ENCODE measurements at regions not wholly inside any gene's neighbourhood (a gene's known extent, or its start where the extent isn't known, plus 50 kb on each side); places are given as distances from the start of the nearest gene placed in this dataset.

GRCh38 chr5:174159327-174160114 is 114.0 kb downstream of the NSG2 start:
- DNase-seq (ENCODE audit: low spot score), result no peak

GRCh38 chr5:174165406-174165805 is 119.9 kb downstream of the NSG2 start:
- no peak for ATAC-seq

More at GRCh38 chr5:174159327-174160114, 114.0 kb downstream of the NSG2 start:
- no peak for ATAC-seq

GRCh38 chr5:174166231-174167079 is 120.9 kb downstream of the NSG2 start:
- no peak for DNase-seq (ENCODE audit: low spot score)
- no peak for ATAC-seq

More at GRCh38 chr5:174165406-174165805, 119.9 kb downstream of the NSG2 start:
- no peak for DNase-seq (ENCODE audit: low spot score)

DNA sequence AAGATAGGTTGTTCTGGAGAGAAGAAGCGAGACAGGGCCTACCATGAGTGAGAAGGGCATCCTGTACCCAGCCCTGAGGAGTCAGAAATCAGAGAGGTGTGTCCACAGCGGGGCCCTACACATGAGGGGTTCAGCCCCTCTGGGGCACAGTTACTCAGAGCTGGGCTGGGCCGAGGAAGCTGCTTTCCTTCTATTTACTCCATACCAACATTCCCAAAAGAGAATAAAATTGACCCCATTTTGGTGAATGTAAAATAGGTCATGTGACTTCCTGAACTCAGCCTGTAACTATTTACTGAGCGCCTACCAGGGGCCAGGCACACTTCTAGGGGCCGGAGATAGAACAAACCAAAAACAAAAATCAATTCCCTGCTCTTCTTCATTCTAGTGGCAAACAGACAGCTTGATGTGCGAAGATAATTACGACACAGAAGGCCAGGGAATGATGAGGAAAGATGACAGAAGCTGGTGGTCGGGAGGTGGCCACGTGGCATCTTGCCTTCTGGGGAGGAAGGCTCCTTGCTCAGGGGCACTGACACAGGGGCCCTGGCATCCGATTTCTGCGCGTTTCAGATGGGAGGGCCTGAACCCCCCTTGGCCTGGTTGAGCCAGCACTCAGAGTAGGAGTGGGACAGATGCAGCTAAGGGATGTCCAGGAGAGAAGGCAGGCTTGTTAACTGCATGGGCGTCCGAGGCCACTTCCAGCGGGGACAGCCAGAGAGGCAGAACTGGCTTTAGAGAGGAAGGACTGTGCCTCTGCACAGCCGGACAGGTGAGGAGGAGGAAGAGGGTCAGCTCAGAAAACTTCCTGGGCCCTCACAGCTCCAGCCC is 121.8 kb downstream of the NSG2 start:
- no peak for DNase-seq (ENCODE audit: low spot score)

DNA sequence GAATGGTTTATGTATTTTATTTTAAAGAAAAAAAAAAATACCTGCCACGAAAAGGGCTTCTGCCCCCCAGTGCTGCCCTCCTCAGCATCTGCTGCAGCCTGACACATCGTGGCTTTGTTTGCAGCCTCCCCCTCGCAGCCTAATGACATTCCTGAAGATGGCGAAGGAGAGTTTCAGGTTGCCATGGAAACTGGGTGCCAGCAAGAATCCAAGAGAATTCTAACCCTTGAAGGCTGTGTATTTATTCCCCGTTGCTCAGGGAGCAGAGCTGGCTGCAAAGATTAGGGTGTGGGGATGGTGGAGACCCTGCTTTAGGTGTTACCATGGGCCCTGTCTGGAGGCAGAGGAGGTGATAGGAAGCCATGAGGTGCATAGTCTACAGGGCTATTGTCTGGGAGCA is 126.6 kb downstream of the NSG2 start:
- DNase-seq (ENCODE audit: low spot score) (no peak), ATAC-seq (no peak)

More for the DNA sequence above, 121.8 kb downstream of the NSG2 start:
- no peak for ATAC-seq

DNA sequence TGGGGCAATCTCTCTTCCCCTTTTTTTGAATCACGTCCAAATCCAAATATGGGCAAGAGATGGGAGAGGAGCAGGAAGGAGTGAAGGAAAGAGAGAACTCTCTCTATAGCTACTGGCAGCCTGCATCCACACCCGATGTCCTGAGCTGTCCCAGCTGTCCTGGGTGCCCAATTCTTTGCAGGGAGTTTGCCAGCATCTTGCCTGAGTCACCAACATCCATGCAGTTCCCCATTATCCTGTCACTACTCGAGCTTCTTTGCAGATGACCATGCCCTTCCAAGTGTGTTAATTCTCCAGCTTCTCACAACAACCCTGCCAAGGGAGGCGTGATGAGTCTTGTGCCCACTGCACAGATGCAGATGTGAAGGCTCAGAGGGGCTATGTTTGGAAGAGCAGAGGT is 127.1 kb downstream of the NSG2 start:
- no peak for DNase-seq (ENCODE audit: low spot score)
- no peak for ATAC-seq

- peak; percentile 91 for ATAC-seq
- peak; percentile 94 for DNase-seq (ENCODE audit: low spot score)
Observed at GRCh38 chr5:174173766-174174165, 128.3 kb downstream of the NSG2 start.

- peak; percentile 59 for DNase-seq (ENCODE audit: low spot score)
- ATAC-seq, result peak; percentile 45
Observed at GRCh38 chr5:174175716-174176268, 130.3 kb downstream of the NSG2 start.

- ATAC-seq (peak; percentile 61), DNase-seq (ENCODE audit: low spot score) (peak; percentile 57)
Observed at GRCh38 chr5:174176511-174176910, 131.0 kb downstream of the NSG2 start.

- ATAC-seq (no peak), DNase-seq (ENCODE audit: low spot score) (no peak)
Observed at GRCh38 chr5:174177531-174177930, 132.0 kb downstream of the NSG2 start.

DNA sequence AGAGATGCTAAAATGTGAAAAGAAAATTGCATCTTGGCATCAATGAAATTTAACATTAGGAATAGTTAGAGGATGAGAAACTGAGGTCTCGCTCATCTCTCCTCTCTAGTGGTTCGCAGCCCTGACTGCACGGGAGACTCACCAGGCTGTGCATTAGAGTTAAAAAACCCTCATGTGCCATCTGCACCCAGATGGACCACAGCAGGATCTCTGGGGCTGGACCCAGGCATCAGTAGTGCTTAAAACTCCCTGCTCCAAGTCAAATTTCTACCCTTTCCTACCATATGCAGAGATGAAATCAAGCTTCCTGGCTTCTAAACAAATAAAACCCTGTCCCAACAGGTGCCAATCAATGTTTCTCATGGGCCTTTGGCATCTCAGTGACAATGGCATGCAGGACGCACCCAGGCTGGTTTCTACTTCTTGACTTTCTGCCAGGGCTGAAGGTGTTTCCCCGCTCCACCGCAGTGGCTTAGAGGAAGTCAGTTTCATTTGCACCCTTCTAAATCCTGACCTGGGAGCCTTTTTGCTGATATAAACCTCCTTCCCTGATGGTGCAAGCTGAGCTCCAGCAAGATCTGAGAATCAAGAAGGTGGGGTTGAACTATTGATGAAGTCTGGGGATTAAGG is 132.6 kb downstream of the NSG2 start:
- ATAC-seq (no peak), DNase-seq (ENCODE audit: low spot score) (peak; percentile 16)

DNA sequence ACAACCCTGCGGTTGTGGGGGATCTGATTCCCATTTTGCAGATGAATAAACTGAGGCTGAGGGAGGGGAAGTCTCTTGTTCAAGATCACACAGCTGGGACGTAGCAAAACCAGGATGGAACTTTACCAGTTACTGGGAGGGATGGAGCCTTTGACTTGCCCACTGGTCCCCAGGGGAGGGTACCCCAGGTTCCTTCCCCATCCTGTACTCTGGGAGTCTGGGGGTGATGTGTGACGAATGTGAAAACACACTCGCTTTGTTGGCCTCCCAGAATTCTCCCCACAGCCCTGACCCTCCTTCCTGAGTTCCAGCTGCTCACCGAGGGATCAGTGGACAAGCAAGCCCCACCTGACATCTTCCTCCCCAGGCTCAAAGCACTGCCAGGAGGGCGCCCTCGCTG is 135.1 kb downstream of the NSG2 start:
- no peak for ATAC-seq
- DNase-seq (ENCODE audit: low spot score), result peak; percentile 14

DNA sequence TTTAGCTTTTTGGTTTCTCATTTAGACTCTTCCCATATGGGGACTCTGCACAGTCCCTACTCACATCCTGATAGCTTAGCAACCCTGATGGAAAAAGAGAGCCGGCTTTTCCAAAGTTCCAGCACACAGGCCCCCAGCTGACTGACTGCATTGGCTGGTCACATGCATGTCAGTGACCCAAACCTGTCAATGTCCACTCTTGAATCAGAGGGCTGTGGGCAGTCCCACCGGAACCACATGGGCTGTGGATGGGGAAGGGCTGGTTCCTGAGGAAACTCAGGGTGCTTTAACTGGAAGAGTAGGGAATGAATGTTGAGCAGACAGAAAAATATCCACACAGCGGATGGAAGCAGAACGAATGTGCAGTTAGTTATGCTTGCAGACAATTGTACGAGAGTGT is 136.6 kb downstream of the NSG2 start:
- DNase-seq (ENCODE audit: low spot score) (peak; percentile 26), ATAC-seq (no peak)

- DNase-seq (ENCODE audit: low spot score), result no peak
- ATAC-seq, result no peak
Observed at GRCh38 chr5:174183701-174184100, 138.2 kb downstream of the NSG2 start.

DNA sequence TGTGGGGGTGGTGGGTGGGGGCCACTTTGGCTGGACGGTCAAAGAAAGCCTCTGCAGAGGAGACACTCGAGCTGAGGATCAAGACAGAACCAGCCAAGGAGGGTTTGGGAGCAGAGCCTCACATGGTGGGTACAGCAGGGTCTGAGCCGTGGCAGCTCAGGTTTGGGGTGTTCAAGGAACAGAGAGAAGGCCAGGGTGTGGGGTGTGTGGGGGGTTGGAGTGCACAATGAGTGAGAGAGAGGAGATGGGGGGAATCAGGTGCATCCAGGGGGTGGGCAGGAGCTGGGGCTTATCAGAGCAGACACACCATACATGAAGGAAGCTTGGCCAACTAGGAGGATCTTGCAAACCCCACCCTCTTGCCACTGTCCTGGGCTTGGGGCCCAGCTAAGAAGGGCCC is 140.0 kb downstream of the NSG2 start:
- ATAC-seq (no peak), DNase-seq (ENCODE audit: low spot score) (no peak)

DNA sequence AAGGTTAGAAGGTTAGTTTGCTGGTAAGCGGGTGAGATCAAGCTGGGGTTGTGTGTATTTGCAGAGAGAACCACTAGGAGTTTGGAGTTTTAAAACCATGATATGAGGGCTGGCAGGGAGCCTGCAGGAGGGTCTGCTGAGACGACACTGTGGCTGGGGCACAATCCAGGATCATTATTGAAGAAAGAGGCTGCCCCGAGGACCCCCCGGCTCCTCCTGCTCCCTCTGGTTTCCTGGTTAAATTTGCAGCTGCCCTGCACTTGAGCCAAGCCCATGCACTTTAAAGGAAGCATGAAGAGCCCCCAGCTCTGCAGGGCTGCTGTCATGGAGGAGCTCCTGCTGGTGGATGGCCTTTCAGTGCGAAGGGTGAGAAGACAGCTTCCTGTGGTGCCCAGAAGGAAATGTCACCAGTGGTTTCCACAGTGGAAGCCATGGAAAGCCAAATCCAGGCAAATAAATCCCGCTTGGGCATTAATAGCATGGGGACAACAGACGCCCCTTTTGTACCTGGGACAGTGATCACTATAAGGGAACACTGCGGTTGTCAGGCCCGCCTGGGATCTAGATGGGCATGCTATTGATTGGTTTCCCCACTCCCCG is 140.7 kb downstream of the NSG2 start:
- DNase-seq (ENCODE audit: low spot score) (no peak), ATAC-seq (no peak)

GRCh38 chr5:174187001-174187400 is 141.5 kb downstream of the NSG2 start:
- ATAC-seq (no peak), DNase-seq (ENCODE audit: low spot score) (no peak)

- ATAC-seq (no peak), DNase-seq (ENCODE audit: low spot score) (no peak)
Observed at GRCh38 chr5:174187481-174187880, 142.0 kb downstream of the NSG2 start.

- no peak for ATAC-seq
- DNase-seq (ENCODE audit: low spot score), result no peak
Observed at GRCh38 chr5:174188295-174188694, 142.8 kb downstream of the NSG2 start.
